ENCODE measurements at regions not wholly inside any gene's neighbourhood (a gene's known extent, or its start where the extent isn't known, plus 50 kb on each side); places are given as distances from the start of the nearest gene placed in this dataset. TPM values are rescaled to one million over a fixed set of nuclear protein-coding genes. Genes with fewer than 3 reads are reported as not detected.

- DNase-seq (ENCODE audit: low spot score in 2 of 2) (no peak), FAIRE-seq (no peak)
Observed at GRCh38 chr2:10252661-10253060, 50.0 kb upstream of the HPCAL1 start.

Small RNAs in the stretch of these regions (small RNA-seq; reads per million reads assigned to genes)
- not detected for gene MIR4261

Measured in frontal cortex (tissue), 4 donors.